Mesenchymal stem cell (in vitro differentiated cells and primary cell): ENCODE measurements at regions not wholly inside any gene's neighbourhood (a gene's known extent, or its start where the extent isn't known, plus 50 kb on each side); places are given as distances from the start of the nearest gene placed in this dataset.

ENCODE experiments used
- DNase-seq: peaks from one replicate; pipeline ENCODE4 v3.0.0-alpha.2; 2013
- H2AFZ ChIP-seq: one replicate; pipeline ENCODE4 v1.6.1; 2013; ENCODE audit warnings: low read depth, mild to moderate bottlenecking, control low read depth, inconsistent platforms, low read length, moderate library complexity
- H2AK5ac ChIP-seq: 2 replicates; pipeline ENCODE4 v1.6.1; 2013; ENCODE audit warnings: low read length, moderate library complexity, mild to moderate bottlenecking, inconsistent platforms; ENCODE audit not compliant: severe bottlenecking
- H2BK120ac ChIP-seq: one replicate; pipeline ENCODE4 v1.6.1; 2013; ENCODE audit warnings: low read depth, mild to moderate bottlenecking, inconsistent platforms, low read length, moderate library complexity
- H2BK12ac ChIP-seq, 2 experiments: one replicate each; pipeline ENCODE4 v1.6.1; 2013; ENCODE audit warnings: inconsistent platforms in 2 of 2, low read length in 2 of 2, mild to moderate bottlenecking in 2 of 2, moderate library complexity in 2 of 2, control low read depth in 1 of 2
- H2BK15ac ChIP-seq: one replicate; pipeline ENCODE4 v1.6.1; 2013; ENCODE audit warnings: mild to moderate bottlenecking, low read depth, inconsistent platforms; ENCODE audit not compliant: poor library complexity, severe bottlenecking
- H2BK5ac ChIP-seq: 2 replicates; pipeline ENCODE4 v1.6.1; 2013; ENCODE audit warnings: low read depth, mild to moderate bottlenecking, low read length, control low read depth, inconsistent platforms; ENCODE audit not compliant: poor library complexity, severe bottlenecking
- H3K14ac ChIP-seq, 2 experiments: one replicate each; pipeline ENCODE4 v1.6.1; 2013; ENCODE audit warnings: inconsistent platforms in 2 of 2, low read length in 2 of 2, control low read depth in 1 of 2, mild to moderate bottlenecking in 1 of 2, moderate library complexity in 1 of 2
- H3K18ac ChIP-seq, 2 experiments: one replicate each; pipeline ENCODE4 v1.6.1; 2013; ENCODE audit warnings: inconsistent platforms in 2 of 2, low read length in 2 of 2, control low read depth in 1 of 2, low read depth in 1 of 2, mild to moderate bottlenecking in 1 of 2
- H3K23ac ChIP-seq, 2 experiments: one replicate each; pipeline ENCODE4 v1.6.1; 2013; ENCODE audit warnings: inconsistent platforms in 2 of 2, low read length in 2 of 2, mild to moderate bottlenecking in 2 of 2, moderate library complexity in 2 of 2, control low read depth in 1 of 2
- H3K27ac ChIP-seq: 2 replicates; pipeline ENCODE4 v1.5.1; 2013; ENCODE audit warnings: mild to moderate bottlenecking, moderate library complexity, low read length, control low read depth, inconsistent platforms; ENCODE audit not compliant: poor library complexity, severe bottlenecking
- H3K27me3 ChIP-seq, 2 experiments: 2 replicates each; pipeline versions ENCODE4 v1.6.1 to v1.7.0; 2013; ENCODE audit warnings: low read length in 2 of 2, mild to moderate bottlenecking in 2 of 2, moderate library complexity in 2 of 2, control low read depth in 1 of 2, inconsistent platforms in 1 of 2; ENCODE audit not compliant: control insufficient read depth in 1 of 2, insufficient read depth in 1 of 2
- H3K36me3 ChIP-seq, 2 experiments: 2 replicates each; pipeline versions ENCODE4 v1.6.1 to v1.7.0; 2013; ENCODE audit warnings: low read length in 2 of 2, control low read depth in 1 of 2, inconsistent platforms in 1 of 2, low read depth in 1 of 2, mild to moderate bottlenecking in 1 of 2; ENCODE audit not compliant: insufficient read depth in 2 of 2, control insufficient read depth in 1 of 2
- H3K4ac ChIP-seq, 2 experiments: one replicate each; pipeline ENCODE4 v1.6.1; 2013; ENCODE audit warnings: inconsistent platforms in 2 of 2, low read length in 2 of 2, mild to moderate bottlenecking in 2 of 2, moderate library complexity in 2 of 2, control low read depth in 1 of 2, low read depth in 1 of 2
- H3K4me1 ChIP-seq: 2 replicates; pipeline ENCODE4 v1.6.1; 2013; ENCODE audit warnings: low read depth, low read length, control low read depth; ENCODE audit not compliant: control insufficient read depth, insufficient read depth
- H3K4me2 ChIP-seq: 2 replicates; pipeline ENCODE4 v1.6.1; 2013; ENCODE audit warnings: low read length, mild to moderate bottlenecking, inconsistent platforms; ENCODE audit not compliant: poor library complexity, severe bottlenecking
- H3K4me3 ChIP-seq, 2 experiments: 2 replicates each; pipeline versions ENCODE4 v1.5.1 to v1.7.0; 2013; ENCODE audit warnings: low read length in 2 of 2, mild to moderate bottlenecking in 2 of 2, control low read depth in 1 of 2, low read depth in 1 of 2; ENCODE audit not compliant: insufficient read depth in 1 of 2
- H3K79me1 ChIP-seq: replicated peaks from 2 replicates; pipeline ENCODE4 v1.6.1; 2013; ENCODE audit warnings: mild to moderate bottlenecking, control low read depth, low read length, inconsistent platforms; ENCODE audit not compliant: poor library complexity, severe bottlenecking
- H3K9ac ChIP-seq: 2 replicates; pipeline ENCODE4 v1.7.0; 2013; ENCODE audit warnings: mild to moderate bottlenecking, low read length, moderate library complexity
- H3K9me3 ChIP-seq: 2 replicates; pipeline ENCODE4 v1.7.0; 2013; ENCODE audit warnings: mild to moderate bottlenecking, low read length; ENCODE audit not compliant: control insufficient read depth
- H4K8ac ChIP-seq: one replicate; pipeline ENCODE4 v1.6.1; 2013; ENCODE audit warnings: inconsistent platforms, mild to moderate bottlenecking, low read length, moderate library complexity
- H4K91ac ChIP-seq: one replicate; pipeline ENCODE4 v1.6.1; 2013; ENCODE audit warnings: mild to moderate bottlenecking, low read length, inconsistent platforms
- WGBS: methylation state at CpG from one replicate; pipeline ENCODE4 v1.1.7; 2013; ENCODE audit warnings: mixed read lengths; 5-methylcytosine and 5-hydroxymethylcytosine counted together

GRCh38 chr18:24990671-24991134, 361.3 kb downstream of the ZNF521 start:
- peak overlapping the region in 1 of 2 experiments; percentile 56 for H3K4me3 ChIP-seq
- H3K9me3 ChIP-seq: no peaks in the 10 kb centered on the region
- H2BK5ac ChIP-seq: no peak overlapping the region
- H3K9ac ChIP-seq: peak overlapping the region; percentile 62
- no peak overlapping the region for H2BK12ac ChIP-seq
- DNase-seq: no peak
- no peak overlapping the region for H3K4ac ChIP-seq
- H2AK5ac ChIP-seq: no peak overlapping the region
- no peak overlapping the region for H3K27ac ChIP-seq
- H3K36me3 ChIP-seq: no peaks in the 10 kb centered on the region
- no peak overlapping the region for H3K4me2 ChIP-seq
- H3K27me3 ChIP-seq: no peaks in the 10 kb centered on the region
- H2BK15ac ChIP-seq: no peak overlapping the region
- no peak overlapping the region for H3K18ac ChIP-seq
- 87% methylated on average over 5 of the region's 5 CpGs for WGBS
- no peak overlapping the region for H4K8ac ChIP-seq
- H2BK120ac ChIP-seq: no peak overlapping the region
- no peak overlapping the region for H4K91ac ChIP-seq
- H3K79me1 ChIP-seq: no peaks in the 10 kb centered on the region
- H3K14ac ChIP-seq: no peak overlapping the region
- no peak overlapping the region for H2AFZ ChIP-seq
- H3K23ac ChIP-seq: no peak overlapping the region
- no peaks in the 10 kb centered on the region for H3K4me1 ChIP-seq

- Histone ChIP-seq H3K4me2 (no peak overlapping the region), H2BK12ac (no peak overlapping the region), H3K4me1 (no peaks in the 10 kb centered on the region), H3K23ac (no peak overlapping the region), H4K91ac (no peak overlapping the region), H2BK5ac (no peak overlapping the region), H3K14ac (no peak overlapping the region), H3K9me3 (no peaks in the 10 kb centered on the region), H2AK5ac (no peak overlapping the region), H3K4ac (no peak overlapping the region), H3K9ac (peak overlapping the region; percentile 62), H2BK120ac (no peak overlapping the region), H3K18ac (peak overlapping the region in 1 of 2 experiments; percentile 22), H3K27ac (no peak overlapping the region), H2AFZ (no peak overlapping the region), H2BK15ac (no peak overlapping the region), H3K27me3 (no peaks in the 10 kb centered on the region), H3K4me3 (peak overlapping the region in 1 of 2 experiments; percentile 56), H4K8ac (no peak overlapping the region), H3K79me1 (no peaks in the 10 kb centered on the region), H3K36me3 (no peaks in the 10 kb centered on the region)
- DNase-seq: no peak
- WGBS: 85% methylated on average over 13 of the region's 14 CpGs
Observed at GRCh38 chr18:24991141-24992060, 360.6 kb downstream of the ZNF521 start.

GRCh38 chr18:24992491-24992890, 359.5 kb downstream of the ZNF521 start:
- Histone ChIP-seq H3K27ac (no peak overlapping the region), H2BK12ac (no peak overlapping the region), H2AK5ac (no peak overlapping the region), H3K23ac (no peak overlapping the region), H3K4me2 (no peak overlapping the region), H2BK5ac (no peak overlapping the region), H3K14ac (no peak overlapping the region), H3K18ac (no peak overlapping the region), H3K4me1 (no peaks in the 10 kb centered on the region), H3K9me3 (no peaks in the 10 kb centered on the region), H2BK120ac (no peak overlapping the region), H3K36me3 (no peaks in the 10 kb centered on the region), H3K4ac (no peak overlapping the region), H4K8ac (no peak overlapping the region), H4K91ac (no peak overlapping the region), H2BK15ac (no peak overlapping the region), H3K27me3 (no peaks in the 10 kb centered on the region), H3K79me1 (no peaks in the 10 kb centered on the region), H3K4me3 (no peak overlapping the region), H3K9ac (no peak overlapping the region), H2AFZ (no peak overlapping the region)
- 88% methylated on average over 2 of the region's 2 CpGs for WGBS
- no peak for DNase-seq

GRCh38 chr18:24993628-24994027, 358.3 kb downstream of the ZNF521 start:
- Histone ChIP-seq H2AFZ (no peak overlapping the region), H4K8ac (no peak overlapping the region), H2BK15ac (no peak overlapping the region), H3K14ac (no peak overlapping the region), H3K18ac (no peak overlapping the region), H4K91ac (no peak overlapping the region), H2BK5ac (no peak overlapping the region), H3K23ac (no peak overlapping the region), H2BK12ac (no peak overlapping the region), H3K27me3 (no peaks in the 10 kb centered on the region), H3K36me3 (no peaks in the 10 kb centered on the region), H3K9ac (no peak overlapping the region), H2AK5ac (no peak overlapping the region), H2BK120ac (no peak overlapping the region), H3K4me1 (no peaks in the 10 kb centered on the region), H3K79me1 (no peaks in the 10 kb centered on the region), H3K4me3 (no peak overlapping the region), H3K9me3 (no peaks in the 10 kb centered on the region), H3K4me2 (no peak overlapping the region), H3K27ac (no peak overlapping the region), H3K4ac (no peak overlapping the region)
- DNase-seq: no peak
- 51% methylated on average over 4 of the region's 6 CpGs for WGBS
